ENCODE measurements at regions not wholly inside any gene's neighbourhood (a gene's known extent, or its start where the extent isn't known, plus 50 kb on each side); places are given as distances from the start of the nearest gene placed in this dataset.

DNA sequence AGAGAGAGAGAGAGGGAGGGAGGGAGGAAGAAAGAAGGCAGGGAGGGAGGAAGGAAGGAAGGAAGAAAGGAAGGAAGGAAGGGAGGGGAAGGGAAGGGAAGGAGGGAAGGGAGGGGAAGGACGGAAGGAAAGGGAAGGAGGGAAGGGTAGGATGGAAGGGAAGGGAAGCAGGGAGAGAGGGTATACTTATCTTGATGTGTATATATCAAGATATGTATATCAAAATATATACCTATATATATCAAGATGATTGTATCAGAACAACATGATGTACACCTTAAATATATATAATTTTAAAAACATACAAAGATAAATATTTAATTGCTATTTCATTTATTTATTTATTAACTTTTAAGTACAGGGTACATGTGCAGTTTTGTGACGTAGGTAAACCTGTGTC is 96.8 kb upstream of the ADAMTS16 start:
- Mint-ChIP-seq H3K27ac (no peak overlapping the region), H3K36me3 (ENCODE audit: low read depth) (no peaks in the 10 kb centered on the region), H3K27me3 (ENCODE audit: insufficient read depth, low read depth, poor library complexity) (no peaks in the 10 kb centered on the region), H3K4me3 (no peak overlapping the region), H3K9me3 (no peaks in the 10 kb centered on the region), H3K4me1 (no peaks in the 10 kb centered on the region)
- no peaks in the 10 kb centered on the region for H3F3A ChIP-seq (replicated peaks; ENCODE audit: low read depth)
- H3K79me2 ChIP-seq (replicated peaks; ENCODE audit: insufficient read depth), result no peaks in the 10 kb centered on the region
- H2AFZ ChIP-seq, result no peak overlapping the region
- H3K27ac ChIP-seq (ENCODE audit: low read depth), result no peak overlapping the region
- TF ChIP-seq JUNB (IDR thresholded peaks at IDR 0.05; ENCODE audit: unreplicated experiment) (no peak), EZH2phosphoT487 (IDR thresholded peaks at IDR 0.05; ENCODE audit: unreplicated experiment) (no peak), EZH2 (IDR thresholded peaks at IDR 0.05; ENCODE audit: low read depth, unreplicated experiment) (no peak), STAT1 (IDR thresholded peaks at IDR 0.05; ENCODE audit: unreplicated experiment) (no peak), ZNF114 (CRISPR knock-in tag; IDR thresholded peaks at IDR 0.05) (no peak), ZNF331 (CRISPR knock-in tag; IDR thresholded peaks at IDR 0.05; ENCODE audit: low read depth) (no peak), CREB1 (CRISPR knock-in tag; IDR thresholded peaks at IDR 0.05; ENCODE audit: low read depth) (no peak), POLR2AphosphoS5 (IDR thresholded peaks at IDR 0.05; ENCODE audit: low read depth) (no peak), ETS1 (IDR thresholded peaks at IDR 0.05) (no peak), NANOG (IDR thresholded peaks at IDR 0.05; ENCODE audit: borderline replicate concordance) (no peak), CTCF (conservative IDR thresholded peaks at IDR 0.05; ENCODE audit: low read depth in 2 of 2) (no peak)
- TF ChIP-seq, protein P1, sequence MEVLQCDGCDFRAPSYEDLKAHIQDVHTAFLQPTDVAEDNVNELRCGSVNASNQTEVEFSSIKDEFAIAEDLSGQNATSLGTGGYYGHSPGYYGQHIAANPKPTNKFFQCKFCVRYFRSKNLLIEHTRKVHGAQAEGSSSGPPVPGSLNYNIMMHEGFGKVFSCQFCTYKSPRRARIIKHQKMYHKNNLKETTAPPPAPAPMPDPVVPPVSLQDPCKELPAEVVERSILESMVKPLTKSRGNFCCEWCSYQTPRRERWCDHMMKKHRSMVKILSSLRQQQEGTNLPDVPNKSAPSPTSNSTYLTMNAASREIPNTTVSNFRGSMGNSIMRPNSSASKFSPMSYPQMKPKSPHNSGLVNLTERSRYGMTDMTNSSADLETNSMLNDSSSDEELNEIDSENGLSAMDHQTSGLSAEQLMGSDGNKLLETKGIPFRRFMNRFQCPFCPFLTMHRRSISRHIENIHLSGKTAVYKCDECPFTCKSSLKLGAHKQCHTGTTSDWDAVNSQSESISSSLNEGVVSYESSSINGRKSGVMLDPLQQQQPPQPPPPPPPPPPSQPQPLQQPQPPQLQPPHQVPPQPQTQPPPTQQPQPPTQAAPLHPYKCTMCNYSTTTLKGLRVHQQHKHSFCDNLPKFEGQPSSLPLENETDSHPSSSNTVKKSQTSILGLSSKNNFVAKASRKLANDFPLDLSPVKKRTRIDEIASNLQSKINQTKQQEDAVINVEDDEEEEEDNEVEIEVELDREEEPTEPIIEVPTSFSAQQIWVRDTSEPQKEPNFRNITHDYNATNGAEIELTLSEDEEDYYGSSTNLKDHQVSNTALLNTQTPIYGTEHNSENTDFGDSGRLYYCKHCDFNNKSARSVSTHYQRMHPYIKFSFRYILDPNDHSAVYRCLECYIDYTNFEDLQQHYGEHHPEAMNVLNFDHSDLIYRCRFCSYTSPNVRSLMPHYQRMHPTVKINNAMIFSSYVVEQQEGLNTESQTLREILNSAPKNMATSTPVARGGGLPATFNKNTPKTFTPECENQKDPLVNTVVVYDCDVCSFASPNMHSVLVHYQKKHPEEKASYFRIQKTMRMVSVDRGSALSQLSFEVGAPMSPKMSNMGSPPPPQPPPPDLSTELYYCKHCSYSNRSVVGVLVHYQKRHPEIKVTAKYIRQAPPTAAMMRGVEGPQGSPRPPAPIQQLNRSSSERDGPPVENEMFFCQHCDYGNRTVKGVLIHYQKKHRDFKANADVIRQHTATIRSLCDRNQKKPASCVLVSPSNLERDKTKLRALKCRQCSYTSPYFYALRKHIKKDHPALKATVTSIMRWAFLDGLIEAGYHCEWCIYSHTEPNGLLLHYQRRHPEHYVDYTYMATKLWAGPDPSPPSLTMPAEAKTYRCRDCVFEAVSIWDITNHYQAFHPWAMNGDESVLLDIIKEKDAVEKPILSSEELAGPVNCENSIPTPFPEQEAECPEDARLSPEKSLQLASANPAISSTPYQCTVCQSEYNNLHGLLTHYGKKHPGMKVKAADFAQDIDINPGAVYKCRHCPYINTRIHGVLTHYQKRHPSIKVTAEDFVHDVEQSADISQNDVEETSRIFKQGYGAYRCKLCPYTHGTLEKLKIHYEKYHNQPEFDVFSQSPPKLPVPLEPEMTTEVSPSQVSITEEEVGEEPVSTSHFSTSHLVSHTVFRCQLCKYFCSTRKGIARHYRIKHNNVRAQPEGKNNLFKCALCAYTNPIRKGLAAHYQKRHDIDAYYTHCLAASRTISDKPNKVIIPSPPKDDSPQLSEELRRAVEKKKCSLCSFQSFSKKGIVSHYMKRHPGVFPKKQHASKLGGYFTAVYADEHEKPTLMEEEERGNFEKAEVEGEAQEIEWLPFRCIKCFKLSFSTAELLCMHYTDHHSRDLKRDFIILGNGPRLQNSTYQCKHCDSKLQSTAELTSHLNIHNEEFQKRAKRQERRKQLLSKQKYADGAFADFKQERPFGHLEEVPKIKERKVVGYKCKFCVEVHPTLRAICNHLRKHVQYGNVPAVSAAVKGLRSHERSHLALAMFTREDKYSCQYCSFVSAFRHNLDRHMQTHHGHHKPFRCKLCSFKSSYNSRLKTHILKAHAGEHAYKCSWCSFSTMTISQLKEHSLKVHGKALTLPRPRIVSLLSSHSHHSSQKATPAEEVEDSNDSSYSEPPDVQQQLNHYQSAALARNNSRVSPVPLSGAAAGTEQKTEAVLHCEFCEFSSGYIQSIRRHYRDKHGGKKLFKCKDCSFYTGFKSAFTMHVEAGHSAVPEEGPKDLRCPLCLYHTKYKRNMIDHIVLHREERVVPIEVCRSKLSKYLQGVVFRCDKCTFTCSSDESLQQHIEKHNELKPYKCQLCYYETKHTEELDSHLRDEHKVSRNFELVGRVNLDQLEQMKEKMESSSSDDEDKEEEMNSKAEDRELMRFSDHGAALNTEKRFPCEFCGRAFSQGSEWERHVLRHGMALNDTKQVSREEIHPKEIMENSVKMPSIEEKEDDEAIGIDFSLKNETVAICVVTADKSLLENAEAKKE (CRISPR knock-in tag; IDR thresholded peaks at IDR 0.05), result no peak
- TF ChIP-seq, protein P2, sequence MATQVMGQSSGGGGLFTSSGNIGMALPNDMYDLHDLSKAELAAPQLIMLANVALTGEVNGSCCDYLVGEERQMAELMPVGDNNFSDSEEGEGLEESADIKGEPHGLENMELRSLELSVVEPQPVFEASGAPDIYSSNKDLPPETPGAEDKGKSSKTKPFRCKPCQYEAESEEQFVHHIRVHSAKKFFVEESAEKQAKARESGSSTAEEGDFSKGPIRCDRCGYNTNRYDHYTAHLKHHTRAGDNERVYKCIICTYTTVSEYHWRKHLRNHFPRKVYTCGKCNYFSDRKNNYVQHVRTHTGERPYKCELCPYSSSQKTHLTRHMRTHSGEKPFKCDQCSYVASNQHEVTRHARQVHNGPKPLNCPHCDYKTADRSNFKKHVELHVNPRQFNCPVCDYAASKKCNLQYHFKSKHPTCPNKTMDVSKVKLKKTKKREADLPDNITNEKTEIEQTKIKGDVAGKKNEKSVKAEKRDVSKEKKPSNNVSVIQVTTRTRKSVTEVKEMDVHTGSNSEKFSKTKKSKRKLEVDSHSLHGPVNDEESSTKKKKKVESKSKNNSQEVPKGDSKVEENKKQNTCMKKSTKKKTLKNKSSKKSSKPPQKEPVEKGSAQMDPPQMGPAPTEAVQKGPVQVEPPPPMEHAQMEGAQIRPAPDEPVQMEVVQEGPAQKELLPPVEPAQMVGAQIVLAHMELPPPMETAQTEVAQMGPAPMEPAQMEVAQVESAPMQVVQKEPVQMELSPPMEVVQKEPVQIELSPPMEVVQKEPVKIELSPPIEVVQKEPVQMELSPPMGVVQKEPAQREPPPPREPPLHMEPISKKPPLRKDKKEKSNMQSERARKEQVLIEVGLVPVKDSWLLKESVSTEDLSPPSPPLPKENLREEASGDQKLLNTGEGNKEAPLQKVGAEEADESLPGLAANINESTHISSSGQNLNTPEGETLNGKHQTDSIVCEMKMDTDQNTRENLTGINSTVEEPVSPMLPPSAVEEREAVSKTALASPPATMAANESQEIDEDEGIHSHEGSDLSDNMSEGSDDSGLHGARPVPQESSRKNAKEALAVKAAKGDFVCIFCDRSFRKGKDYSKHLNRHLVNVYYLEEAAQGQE (IDR thresholded peaks at IDR 0.05; ENCODE audit: unreplicated experiment), result no peak
- H3K27me3 ChIP-seq (ENCODE audit: insufficient read depth), result no peaks in the 10 kb centered on the region
- H3K4me3 ChIP-seq, result no peak overlapping the region
- H3K4me2 ChIP-seq, result no peak overlapping the region
- H3K4me1 ChIP-seq (ENCODE audit: insufficient read depth), result no peaks in the 10 kb centered on the region
- DNase-seq (ENCODE audit: low spot score), result no peak
- H3K9me2 ChIP-seq (ENCODE audit: insufficient read depth), result peaks cover 9% of the 10 kb centered on the region; the same call in 1 of the 2 replicates
- 0 out of 2 replicates have a peak, but pooled peaks cover 6% of the 10 kb centered on the region for H3K36me3 ChIP-seq (ENCODE audit: insufficient read depth)
- H4K20me1 ChIP-seq (replicated peaks; ENCODE audit: insufficient read depth), result no peaks in the 10 kb centered on the region
- ATAC-seq, result no peak

Data from GM23338 (cell line).